HG03439 (cell line): ENCODE measurements at regions not wholly inside any gene's neighbourhood (a gene's known extent, or its start where the extent isn't known, plus 50 kb on each side); places are given as distances from the start of the nearest gene placed in this dataset.

Source experiments
- ATAC-seq: cut with Tn5 transposase; IDR thresholded peaks from one replicate; pipeline ENCODE4 v1.9.1; 2021; ENCODE audit warnings: mild to moderate bottlenecking, moderate library complexity; ENCODE audit not compliant: unreplicated experiment

- ATAC-seq, result no peak
These were observed 612.3 kb upstream of the SLITRK5 start for GRCh38 chr13:87058786-87059329.

- no peak for ATAC-seq
These were observed 592.0 kb upstream of the SLITRK5 start for GRCh38 chr13:87078947-87079795.

- no peak for ATAC-seq
These were observed 590.9 kb upstream of the SLITRK5 start for GRCh38 chr13:87080100-87080779.

- ATAC-seq, result no peak
These were observed 587.0 kb upstream of the SLITRK5 start for GRCh38 chr13:87084192-87084591.

- ATAC-seq, result no peak
These were observed 583.4 kb upstream of the SLITRK5 start for GRCh38 chr13:87087741-87088140.

GRCh38 chr13:87089391-87089790 is 581.8 kb upstream of the SLITRK5 start:
- ATAC-seq, result no peak

GRCh38 chr13:87093399-87093798 is 577.8 kb upstream of the SLITRK5 start:
- ATAC-seq, result no peak

- no peak for ATAC-seq
These were observed 576.5 kb upstream of the SLITRK5 start for GRCh38 chr13:87094646-87095045.

GRCh38 chr13:87100431-87100830 is 570.7 kb upstream of the SLITRK5 start:
- no peak for ATAC-seq

GRCh38 chr13:87107651-87108050 is 563.5 kb upstream of the SLITRK5 start:
- ATAC-seq, result no peak

- no peak for ATAC-seq
These were observed 550.7 kb upstream of the SLITRK5 start for GRCh38 chr13:87120476-87120875.

- no peak for ATAC-seq
These were observed 548.6 kb upstream of the SLITRK5 start for GRCh38 chr13:87122551-87122950.

- no peak for ATAC-seq
These were observed 547.0 kb upstream of the SLITRK5 start for GRCh38 chr13:87123987-87124784.

- ATAC-seq, result no peak
These were observed 546.4 kb upstream of the SLITRK5 start for GRCh38 chr13:87124785-87125074.

GRCh38 chr13:87128036-87128435 is 543.1 kb upstream of the SLITRK5 start:
- no peak for ATAC-seq

- ATAC-seq, result no peak
These were observed 542.7 kb upstream of the SLITRK5 start for GRCh38 chr13:87128491-87128890.

GRCh38 chr13:87129602-87130300 is 541.4 kb upstream of the SLITRK5 start:
- ATAC-seq, result no peak

GRCh38 chr13:87130423-87130822 is 540.7 kb upstream of the SLITRK5 start:
- no peak for ATAC-seq

- ATAC-seq, result no peak
These were observed 539.6 kb upstream of the SLITRK5 start for GRCh38 chr13:87131611-87132010.

- no peak for ATAC-seq
These were observed 532.3 kb upstream of the SLITRK5 start for GRCh38 chr13:87138866-87139265.

GRCh38 chr13:87147076-87147475 is 524.1 kb upstream of the SLITRK5 start:
- ATAC-seq, result no peak
